HG02884 (cell line): ENCODE measurements at regions not wholly inside any gene's neighbourhood (a gene's known extent, or its start where the extent isn't known, plus 50 kb on each side); places are given as distances from the start of the nearest gene placed in this dataset.
"Not testable (repeated sequence)": the region's sequence is repeated elsewhere in the genome, so short reads cannot be mapped to it uniquely, and the experiment has no call there.

Source experiments
- ATAC-seq: cut with Tn5 transposase; IDR thresholded peaks from one replicate; pipeline ENCODE4 v1.9.1; 2021; ENCODE audit warnings: mild to moderate bottlenecking, moderate library complexity; ENCODE audit not compliant: unreplicated experiment

GRCh38 chr7:13728430-13728829 lies 261.0 kb downstream of the ETV1 start:
- ATAC-seq = not testable (repeated sequence)

GRCh38 chr7:13731643-13732042 lies 257.8 kb downstream of the ETV1 start:
- ATAC-seq = no peak

GRCh38 chr7:13737563-13737962 lies 251.9 kb downstream of the ETV1 start:
- ATAC-seq = no peak

- no peak for ATAC-seq
These were observed 247.3 kb downstream of the ETV1 start for GRCh38 chr7:13742126-13742525.

GRCh38 chr7:13742811-13743210 lies 246.7 kb downstream of the ETV1 start:
- no peak for ATAC-seq

- ATAC-seq = no peak
These were observed 246.2 kb downstream of the ETV1 start for GRCh38 chr7:13743226-13743625.

GRCh38 chr7:13745530-13745929 lies 243.9 kb downstream of the ETV1 start:
- ATAC-seq = no peak

- no peak for ATAC-seq
These were observed 240.5 kb downstream of the ETV1 start for GRCh38 chr7:13748998-13749397.

GRCh38 chr7:13749636-13750035 lies 239.8 kb downstream of the ETV1 start:
- ATAC-seq = no peak

GRCh38 chr7:13751766-13752165 lies 237.7 kb downstream of the ETV1 start:
- ATAC-seq = no peak

GRCh38 chr7:13757841-13758240 lies 231.6 kb downstream of the ETV1 start:
- no peak for ATAC-seq

- ATAC-seq = not testable (repeated sequence)
These were observed 223.6 kb downstream of the ETV1 start for GRCh38 chr7:13765853-13766252.

GRCh38 chr7:13770305-13770704 lies 219.2 kb downstream of the ETV1 start:
- no peak for ATAC-seq

GRCh38 chr7:13774976-13775375 lies 214.5 kb downstream of the ETV1 start:
- no peak for ATAC-seq

GRCh38 chr7:13777242-13777641 lies 212.2 kb downstream of the ETV1 start:
- ATAC-seq = no peak

GRCh38 chr7:13778967-13779366 lies 210.5 kb downstream of the ETV1 start:
- no peak for ATAC-seq

GRCh38 chr7:13790611-13791010 lies 198.9 kb downstream of the ETV1 start:
- no peak for ATAC-seq

- no peak for ATAC-seq
These were observed 197.3 kb downstream of the ETV1 start for GRCh38 chr7:13792208-13792607.

- no peak for ATAC-seq
These were observed 195.5 kb downstream of the ETV1 start for GRCh38 chr7:13793926-13794325.

- no peak for ATAC-seq
These were observed 194.9 kb downstream of the ETV1 start for GRCh38 chr7:13794581-13794980.

- ATAC-seq = no peak
These were observed 191.9 kb downstream of the ETV1 start for GRCh38 chr7:13797545-13797944.

- ATAC-seq = no peak
These were observed 188.6 kb downstream of the ETV1 start for GRCh38 chr7:13800694-13801448.

GRCh38 chr7:13801669-13802068 lies 187.8 kb downstream of the ETV1 start:
- no peak for ATAC-seq
